GM21786 (cell line): ENCODE measurements at regions not wholly inside any gene's neighbourhood (a gene's known extent, or its start where the extent isn't known, plus 50 kb on each side); places are given as distances from the start of the nearest gene placed in this dataset.

Source experiments
- ATAC-seq: cut with Tn5 transposase; IDR thresholded peaks from one replicate; pipeline ENCODE4 v1.9.1; 2021; ENCODE audit not compliant: unreplicated experiment

DNA sequence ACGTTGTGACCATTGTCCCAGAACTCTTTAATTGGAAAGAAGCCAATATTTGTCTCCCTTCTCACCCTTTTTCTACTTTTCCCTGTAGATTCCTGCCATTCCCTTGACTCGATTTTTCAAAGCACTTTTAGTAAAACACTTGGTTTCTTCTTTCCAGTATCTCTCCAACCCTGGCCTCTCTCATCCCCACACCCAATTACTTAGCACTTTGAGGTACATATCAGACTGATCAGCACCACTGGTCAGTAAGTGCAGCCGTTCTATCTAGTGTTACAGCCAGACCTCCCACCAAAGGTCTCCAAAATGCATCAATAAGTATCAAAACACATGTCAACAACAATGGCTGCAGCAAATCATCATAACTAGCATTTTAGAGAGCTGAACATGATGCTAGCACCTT lies 141.9 kb downstream of the BTG1 start:
- ATAC-seq, result no peak

DNA sequence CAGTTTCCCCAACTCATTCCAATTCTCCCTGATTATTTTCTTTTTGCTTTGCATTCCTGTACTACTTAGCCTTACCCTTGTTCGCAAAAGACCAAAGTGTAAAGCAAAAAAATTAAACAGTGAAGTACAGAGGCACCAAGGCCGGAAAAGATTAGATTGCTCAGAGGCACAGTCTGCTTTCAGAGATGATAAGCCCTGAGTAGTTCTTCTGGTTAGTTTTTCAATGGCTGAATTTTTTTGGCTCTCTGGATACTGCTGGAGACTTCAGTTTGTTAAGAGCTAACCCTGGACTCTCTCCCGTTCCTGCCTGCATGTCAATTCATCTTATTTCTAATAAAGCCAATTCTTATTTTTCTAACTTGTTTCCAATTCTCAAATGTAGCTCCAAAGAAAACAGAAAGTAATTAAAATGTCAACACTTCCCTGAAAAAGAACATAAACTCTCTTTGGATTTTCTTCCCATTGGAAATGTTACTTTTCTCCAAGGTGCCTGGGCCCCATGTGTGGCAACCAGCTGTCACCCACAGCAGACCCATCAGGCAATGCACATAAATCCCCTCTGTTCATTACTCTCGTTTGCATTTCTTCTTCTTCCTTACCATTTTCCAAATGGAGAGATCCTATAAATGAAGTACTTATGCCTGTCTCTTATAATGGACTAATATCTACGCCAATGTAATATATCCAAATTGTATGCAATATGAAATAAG lies 142.8 kb downstream of the BTG1 start:
- ATAC-seq, result no peak

- ATAC-seq, result no peak
Observed at GRCh38 chr12:92002195-92002649, 143.4 kb downstream of the BTG1 start.

- ATAC-seq, result no peak
Observed at GRCh38 chr12:92000597-92000996, 145.0 kb downstream of the BTG1 start.

DNA sequence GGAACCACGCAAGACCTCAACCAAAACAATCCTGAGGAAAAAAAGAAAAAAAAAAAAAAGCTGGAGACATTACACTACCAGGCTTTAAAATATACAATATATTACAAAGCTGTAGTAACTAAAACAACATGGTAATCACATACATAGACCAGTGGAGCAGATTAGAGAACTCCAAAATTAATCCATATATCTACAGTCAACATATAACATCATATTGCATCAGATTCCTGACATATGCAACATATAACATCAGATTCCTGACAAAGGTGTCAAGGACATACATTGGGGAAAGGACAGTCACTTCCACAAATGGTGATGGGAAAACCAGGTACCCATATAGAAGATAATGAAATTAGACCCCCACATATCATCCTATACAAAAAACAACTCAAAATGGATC lies 145.8 kb downstream of the BTG1 start:
- ATAC-seq, result no peak

DNA sequence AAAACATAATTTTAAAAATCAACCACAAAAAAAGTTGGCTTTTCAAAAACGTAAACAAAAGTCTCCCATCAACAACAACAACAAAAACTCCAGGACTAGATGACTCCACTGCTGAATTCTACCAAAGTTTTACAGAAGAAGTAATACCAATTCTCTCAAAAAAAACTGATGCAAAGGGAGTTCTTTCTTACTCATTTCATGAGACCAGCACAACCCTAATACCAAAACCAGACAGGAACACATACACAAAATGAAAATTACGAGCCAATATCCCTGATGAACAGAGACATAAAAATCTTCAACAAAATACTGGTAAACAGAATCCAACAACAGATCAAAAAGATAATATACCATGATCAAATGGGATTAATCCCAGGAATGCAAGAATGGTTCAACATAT lies 147.3 kb downstream of the BTG1 start:
- ATAC-seq, result no peak

GRCh38 chr12:91994208-91994797 lies 151.3 kb downstream of the BTG1 start:
- ATAC-seq, result no peak

GRCh38 chr12:91993287-91994017 lies 152.2 kb downstream of the BTG1 start:
- no peak for ATAC-seq

DNA sequence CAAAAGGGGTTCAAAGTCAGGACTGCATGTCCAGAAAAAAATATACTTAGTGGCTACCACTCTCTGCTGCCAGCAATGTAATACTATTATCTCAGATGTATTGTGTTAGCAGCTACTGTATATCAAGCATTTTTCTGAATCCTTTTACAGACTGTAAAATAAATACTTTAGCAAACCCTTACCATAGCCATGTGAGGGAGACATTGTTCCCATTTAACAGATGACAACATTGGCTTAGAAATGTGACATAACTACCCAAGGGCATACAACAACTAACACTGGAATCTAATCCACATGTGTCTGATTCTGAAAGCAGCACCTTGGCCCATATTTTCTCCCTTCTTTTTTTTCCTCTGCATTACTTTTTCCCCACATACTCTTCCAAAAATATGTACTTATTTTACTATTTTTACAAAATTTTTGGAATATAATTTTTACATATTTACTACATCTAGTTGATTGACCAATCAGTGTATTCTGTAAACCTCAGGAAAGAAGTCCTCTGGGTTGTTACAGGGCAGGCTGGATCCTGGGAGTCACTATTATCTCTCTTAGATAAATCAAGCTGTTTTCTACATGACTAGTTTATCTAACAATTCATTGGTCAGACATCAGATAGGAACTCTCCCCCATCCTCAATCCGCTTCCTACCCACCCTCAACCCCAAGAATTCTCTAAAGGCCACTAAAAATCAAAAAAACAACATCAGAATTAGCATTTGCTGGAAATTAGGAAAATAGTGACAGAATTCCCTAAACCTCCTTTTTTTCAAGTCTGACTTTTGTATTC lies 154.1 kb downstream of the BTG1 start:
- no peak for ATAC-seq

GRCh38 chr12:91990525-91990924 lies 155.1 kb downstream of the BTG1 start:
- ATAC-seq, result no peak

DNA sequence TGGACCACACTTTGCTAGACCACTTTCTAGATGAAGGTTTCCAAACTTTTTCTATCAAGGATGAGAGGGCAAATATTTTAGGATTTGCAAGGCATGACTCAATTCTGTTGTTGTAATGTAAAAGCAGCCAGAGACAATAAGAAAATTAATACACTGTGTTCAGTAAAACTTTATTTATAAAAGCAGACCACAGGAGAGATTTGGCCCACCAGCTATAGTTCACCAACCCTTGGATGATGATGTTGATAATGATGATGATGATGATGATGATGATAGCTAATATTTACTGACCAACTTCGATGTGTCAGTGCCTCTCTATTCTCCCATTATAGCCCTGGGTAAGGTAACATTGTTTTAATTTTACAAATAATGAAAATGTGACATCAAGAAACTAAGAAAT lies 156.5 kb downstream of the BTG1 start:
- no peak for ATAC-seq

DNA sequence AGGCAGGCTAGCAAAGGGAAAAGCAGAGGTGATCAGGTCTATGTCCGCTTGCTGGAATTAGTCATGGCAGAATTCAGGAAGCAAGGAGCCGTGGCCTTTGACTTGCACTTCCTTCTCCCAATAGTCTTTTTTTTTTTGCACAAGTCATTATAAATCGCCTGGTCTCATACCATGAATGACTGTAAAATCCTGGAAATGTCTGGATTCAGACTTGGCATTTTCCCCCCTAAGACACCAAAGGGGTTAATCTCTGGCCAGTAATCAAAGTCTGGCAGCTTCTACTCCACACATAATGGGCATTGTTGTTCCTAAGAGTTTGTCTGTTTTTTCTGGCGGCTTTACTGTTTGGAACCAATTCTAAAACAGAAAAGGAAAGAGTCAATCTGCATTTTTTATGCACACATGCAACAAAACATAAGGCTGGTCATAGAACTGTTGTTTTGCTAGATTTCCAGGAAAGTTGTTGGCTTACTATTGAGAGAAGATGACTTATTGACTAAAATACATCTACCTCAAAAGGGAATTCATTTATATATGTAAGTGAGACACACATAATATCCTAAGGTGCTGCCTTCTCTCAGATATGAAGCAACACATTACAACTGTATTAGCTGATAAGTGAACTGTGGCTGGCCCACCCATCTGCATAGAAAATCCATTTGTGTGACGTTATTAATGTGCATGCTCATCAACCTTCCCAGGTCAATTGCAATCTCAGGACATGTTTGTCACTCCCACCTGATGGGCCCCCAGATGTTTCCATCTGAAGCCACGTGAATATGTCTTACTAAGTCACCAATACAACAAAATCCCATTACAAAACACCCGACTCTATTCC lies 157.3 kb downstream of the BTG1 start:
- no peak for ATAC-seq

GRCh38 chr12:91986084-91986483 lies 159.6 kb downstream of the BTG1 start:
- ATAC-seq, result no peak

- ATAC-seq, result no peak
Observed at GRCh38 chr12:91985002-91985787, 160.5 kb downstream of the BTG1 start.

DNA sequence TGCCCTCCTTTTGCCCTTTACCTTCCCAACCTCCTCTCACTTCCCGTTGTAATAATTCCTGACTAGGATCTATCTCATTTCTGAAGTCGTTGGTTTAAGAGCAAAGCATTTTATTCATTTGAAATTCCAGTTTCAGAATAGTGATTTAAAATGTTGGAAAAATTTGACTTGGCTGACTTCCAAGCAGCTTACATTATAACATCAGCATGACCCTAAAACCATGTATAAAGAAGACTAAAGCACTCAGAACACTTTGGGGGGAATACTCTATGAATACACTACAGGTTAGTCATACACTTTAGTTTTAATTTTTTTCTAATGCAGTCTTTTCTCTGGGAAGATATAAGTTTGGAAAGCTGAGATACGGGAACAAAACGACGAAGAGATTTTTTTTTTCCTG lies 161.1 kb downstream of the BTG1 start:
- no peak for ATAC-seq

DNA sequence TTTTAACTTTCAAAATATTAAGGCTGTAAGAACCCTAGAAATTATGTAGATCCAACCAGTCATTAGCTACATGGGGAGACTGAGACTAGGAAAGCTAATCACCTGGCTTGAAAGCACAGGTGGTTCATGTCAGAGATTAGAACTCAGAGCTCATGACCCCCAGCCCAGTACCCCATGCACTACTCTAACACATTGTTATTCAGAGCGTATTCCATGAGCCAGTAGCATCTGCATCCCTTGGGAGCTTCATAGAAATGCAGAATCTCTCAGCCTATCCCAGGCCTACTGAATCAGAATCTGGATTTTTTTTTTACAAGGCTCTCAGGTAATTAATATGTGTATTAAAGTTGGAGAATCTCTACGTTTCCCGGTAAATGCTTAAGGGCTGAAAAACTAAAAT lies 161.7 kb downstream of the BTG1 start:
- no peak for ATAC-seq

GRCh38 chr12:91982946-91983345 lies 162.7 kb downstream of the BTG1 start:
- no peak for ATAC-seq

GRCh38 chr12:91980389-91980821 lies 165.2 kb downstream of the BTG1 start:
- no peak for ATAC-seq

GRCh38 chr12:91978143-91978542 lies 167.5 kb downstream of the BTG1 start:
- no peak for ATAC-seq

DNA sequence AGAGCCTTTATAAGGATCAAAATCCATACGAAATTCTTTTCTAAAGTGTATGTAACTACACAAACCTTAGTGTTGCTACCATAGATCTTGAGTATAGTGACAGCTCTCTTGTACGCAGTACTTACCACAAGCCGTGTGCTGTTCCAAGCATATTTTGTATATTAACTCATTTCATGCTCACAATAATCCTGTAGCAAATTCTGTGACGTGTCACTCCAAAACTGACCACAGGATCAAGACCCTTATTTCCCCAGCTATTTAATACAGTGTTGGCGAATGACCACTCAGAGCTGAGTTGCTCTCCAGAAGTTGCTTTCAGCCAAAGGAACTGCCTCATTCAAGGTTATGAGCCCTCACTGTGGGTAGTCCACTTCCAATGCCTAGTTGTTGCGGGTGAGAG lies 169.8 kb downstream of the BTG1 start:
- no peak for ATAC-seq
